ENCODE measurements at regions not wholly inside any gene's neighbourhood (a gene's known extent, or its start where the extent isn't known, plus 50 kb on each side); places are given as distances from the start of the nearest gene placed in this dataset.

DNA sequence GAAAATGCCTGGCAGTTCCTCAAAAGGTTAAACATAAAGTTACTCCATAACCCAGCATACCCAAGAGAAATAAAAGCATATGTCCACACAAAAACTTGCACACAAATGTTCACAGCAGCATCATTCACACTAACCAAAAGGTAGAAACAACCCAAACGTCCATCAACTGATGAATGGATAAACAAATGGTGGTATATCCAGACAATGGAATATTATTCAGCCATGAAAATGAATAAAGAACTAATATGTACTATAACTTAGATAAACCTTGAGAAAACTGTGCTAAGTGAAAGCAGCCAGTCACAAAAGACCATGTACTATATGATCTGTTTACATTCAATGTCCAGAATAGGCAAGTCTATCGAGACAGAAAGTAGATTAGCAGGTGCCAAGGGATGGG is 60.4 kb downstream of the CAMK2N1 start:
- TF ChIP-seq EZH2 (IDR thresholded peaks at IDR 0.05; ENCODE audit: borderline replicate concordance, insufficient read depth, low read depth, low read length, poor library complexity, severe bottlenecking) = no peak
- TF ChIP-seq, protein P1, sequence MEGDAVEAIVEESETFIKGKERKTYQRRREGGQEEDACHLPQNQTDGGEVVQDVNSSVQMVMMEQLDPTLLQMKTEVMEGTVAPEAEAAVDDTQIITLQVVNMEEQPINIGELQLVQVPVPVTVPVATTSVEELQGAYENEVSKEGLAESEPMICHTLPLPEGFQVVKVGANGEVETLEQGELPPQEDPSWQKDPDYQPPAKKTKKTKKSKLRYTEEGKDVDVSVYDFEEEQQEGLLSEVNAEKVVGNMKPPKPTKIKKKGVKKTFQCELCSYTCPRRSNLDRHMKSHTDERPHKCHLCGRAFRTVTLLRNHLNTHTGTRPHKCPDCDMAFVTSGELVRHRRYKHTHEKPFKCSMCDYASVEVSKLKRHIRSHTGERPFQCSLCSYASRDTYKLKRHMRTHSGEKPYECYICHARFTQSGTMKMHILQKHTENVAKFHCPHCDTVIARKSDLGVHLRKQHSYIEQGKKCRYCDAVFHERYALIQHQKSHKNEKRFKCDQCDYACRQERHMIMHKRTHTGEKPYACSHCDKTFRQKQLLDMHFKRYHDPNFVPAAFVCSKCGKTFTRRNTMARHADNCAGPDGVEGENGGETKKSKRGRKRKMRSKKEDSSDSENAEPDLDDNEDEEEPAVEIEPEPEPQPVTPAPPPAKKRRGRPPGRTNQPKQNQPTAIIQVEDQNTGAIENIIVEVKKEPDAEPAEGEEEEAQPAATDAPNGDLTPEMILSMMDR (IDR thresholded peaks at IDR 0.05) = no peak
